ENCODE measurements at regions not wholly inside any gene's neighbourhood (a gene's known extent, or its start where the extent isn't known, plus 50 kb on each side); places are given as distances from the start of the nearest gene placed in this dataset.

DNA sequence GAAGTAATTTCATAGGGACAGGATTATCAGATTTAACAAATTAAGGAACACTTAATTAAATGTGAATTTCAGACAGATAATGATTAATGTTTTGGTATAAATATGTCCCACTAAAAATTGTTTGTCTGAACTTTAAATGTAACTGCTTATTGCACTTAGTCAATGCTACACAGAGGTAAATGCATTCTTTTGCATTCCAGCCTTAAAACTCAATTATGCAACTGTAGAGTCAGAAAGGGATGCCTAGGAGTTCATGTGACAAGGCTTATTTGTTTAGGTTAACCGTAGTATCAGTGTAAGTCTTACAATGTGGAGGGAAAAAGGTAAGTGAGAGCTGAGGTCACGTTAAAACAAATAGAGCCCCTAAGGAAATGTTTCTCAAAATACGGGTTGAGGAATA, 347.2 kb upstream of the ARGLU1 start:
- no peak for DNase-seq

- DNase-seq: no peak
Observed at GRCh38 chr13:106911627-106912026, 343.7 kb upstream of the ARGLU1 start.

DNA sequence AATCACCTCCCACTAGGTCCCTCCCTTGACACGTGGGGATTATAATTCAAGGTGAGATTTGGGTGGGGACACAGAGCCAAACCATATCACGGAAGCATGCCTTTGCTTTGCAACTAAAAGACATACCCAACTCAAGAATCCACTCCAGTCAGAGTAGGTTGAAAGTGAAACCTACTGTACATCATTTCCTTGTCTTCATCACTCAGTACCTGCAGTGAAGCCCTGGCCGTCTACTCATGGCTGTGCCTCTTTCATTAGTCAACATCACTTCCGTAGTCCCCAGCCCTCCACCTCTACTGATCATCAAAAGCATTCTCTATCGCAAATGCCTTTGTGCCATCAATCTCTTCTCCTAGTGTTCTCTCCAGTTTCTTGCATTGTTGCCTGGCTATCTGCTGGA, 343.1 kb upstream of the ARGLU1 start:
- DNase-seq: no peak

- DNase-seq: no peak
Observed at GRCh38 chr13:106906426-106906996, 338.6 kb upstream of the ARGLU1 start.

GRCh38 chr13:106905380-106906162, 337.6 kb upstream of the ARGLU1 start:
- DNase-seq: no peak

DNA sequence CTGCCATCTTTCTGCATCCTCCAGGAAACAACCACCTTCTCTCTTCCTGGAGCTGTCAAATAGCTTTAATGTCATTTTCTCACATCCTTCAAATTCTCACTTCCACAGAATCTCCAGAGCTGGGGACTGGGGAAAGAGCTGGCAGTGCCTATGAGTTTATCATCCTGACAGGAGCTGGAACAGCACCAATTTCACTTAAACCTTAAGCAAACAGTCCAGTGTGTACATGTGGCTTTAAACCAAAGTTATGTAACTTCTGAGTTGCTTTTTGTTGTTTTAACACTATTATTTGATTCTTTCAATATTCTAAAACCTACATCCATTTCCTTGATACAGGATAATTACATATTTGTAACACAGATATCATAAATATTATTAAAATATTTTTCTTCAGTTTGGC, 331.5 kb upstream of the ARGLU1 start:
- DNase-seq: no peak

GRCh38 chr13:106898231-106898630, 330.3 kb upstream of the ARGLU1 start:
- DNase-seq: no peak

- DNase-seq: no peak
Observed at GRCh38 chr13:106888148-106888547, 320.2 kb upstream of the ARGLU1 start.

DNA sequence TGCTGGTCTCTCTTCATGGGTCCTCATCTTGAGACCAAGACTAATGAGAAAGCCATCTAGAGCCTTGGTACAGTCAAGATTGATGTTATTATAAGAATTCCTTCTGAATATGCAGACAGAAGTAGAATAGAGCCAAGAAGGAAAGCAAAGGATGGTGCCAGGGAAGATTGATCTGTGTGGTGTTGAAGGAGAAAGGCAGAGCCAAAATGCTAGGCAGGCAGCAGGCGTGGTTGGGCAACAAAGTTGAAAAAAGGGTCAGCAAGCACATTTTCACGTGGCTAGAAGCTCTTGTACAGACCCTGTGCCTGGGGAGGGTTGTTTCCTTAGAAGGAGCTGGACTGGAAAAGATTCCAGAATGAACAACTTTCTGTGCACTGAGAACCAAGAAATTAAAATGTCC, 319.7 kb upstream of the ARGLU1 start:
- DNase-seq: no peak

- DNase-seq: no peak
Observed at GRCh38 chr13:106883976-106884375, 316.0 kb upstream of the ARGLU1 start.

DNA sequence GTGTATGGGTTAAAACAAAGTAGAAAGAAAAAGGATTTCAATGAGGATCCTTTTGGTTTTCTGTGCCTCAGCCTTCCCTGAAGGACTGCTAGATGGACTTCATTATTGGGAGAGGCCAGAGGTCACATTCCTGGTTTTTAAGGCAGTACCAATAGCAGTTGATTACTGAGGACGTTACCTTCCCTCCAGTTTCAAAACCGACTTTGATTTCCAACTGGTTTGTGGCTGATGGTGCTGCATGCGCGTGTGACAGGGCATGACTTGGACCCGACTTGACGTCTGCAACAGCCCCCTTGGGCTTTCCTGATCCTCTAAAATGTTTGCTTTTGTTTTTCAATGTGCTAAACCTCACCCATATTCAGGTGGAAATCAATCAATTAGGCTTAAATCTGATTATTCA, 314.3 kb upstream of the ARGLU1 start:
- DNase-seq: no peak

DNA sequence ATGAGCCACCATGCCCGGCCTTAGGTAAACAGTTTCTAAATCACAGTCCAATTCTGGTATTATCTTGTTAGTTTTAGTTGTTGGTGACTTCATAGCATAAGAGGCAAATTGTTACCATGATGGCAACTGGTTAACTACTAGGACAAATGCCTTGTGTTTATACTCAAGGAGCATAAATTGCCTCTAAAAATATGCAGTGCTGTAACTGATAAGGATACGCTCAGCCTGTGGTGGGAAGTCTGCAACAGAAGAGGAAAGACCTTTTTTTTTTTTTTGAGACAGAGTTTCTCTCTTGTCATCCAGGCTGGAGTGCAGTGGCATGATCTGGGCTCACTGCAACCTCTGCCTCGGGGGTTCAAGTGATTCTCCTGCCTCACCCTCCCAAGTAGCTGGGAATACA, 311.9 kb upstream of the ARGLU1 start:
- no peak for DNase-seq

DNA sequence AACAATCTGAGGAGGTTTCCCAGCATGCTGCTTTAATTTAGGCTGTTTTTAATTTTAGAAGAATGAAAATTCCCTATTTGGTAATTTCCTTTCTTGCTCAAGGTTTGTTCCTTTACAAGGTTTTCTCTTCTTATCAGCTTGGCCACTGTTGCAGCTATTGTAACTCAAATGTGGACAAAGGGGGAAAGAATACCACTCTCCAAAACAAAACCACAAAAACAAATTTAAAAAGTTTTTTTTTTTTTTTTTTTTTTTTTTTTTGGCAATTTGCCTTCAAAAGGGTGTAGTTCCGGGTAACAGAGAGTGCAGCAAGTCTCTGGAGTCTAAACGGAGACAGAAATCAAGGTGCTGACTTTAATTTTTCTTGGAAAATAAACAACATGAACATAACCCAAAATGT, 306.4 kb upstream of the ARGLU1 start:
- no peak for DNase-seq

DNA sequence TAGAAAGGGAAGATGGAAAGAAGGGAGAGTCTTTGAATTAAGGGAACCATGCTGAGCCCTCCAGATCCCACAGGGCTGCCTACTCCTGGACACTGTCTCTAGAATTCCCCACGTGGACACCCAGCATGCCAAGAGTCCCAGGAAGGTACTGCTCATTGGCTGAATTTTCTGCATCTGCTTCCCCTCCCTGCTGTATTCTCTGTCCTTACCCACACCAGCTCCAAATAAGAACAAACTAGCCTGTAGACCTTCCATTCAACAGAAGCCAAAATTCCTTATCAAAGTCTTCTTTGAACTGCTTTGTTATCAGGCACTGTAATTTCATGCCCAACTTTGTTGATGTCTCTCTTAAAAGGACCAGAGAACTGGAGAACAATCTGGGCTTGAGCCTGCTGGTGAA, 305.9 kb upstream of the ARGLU1 start:
- no peak for DNase-seq

DNA sequence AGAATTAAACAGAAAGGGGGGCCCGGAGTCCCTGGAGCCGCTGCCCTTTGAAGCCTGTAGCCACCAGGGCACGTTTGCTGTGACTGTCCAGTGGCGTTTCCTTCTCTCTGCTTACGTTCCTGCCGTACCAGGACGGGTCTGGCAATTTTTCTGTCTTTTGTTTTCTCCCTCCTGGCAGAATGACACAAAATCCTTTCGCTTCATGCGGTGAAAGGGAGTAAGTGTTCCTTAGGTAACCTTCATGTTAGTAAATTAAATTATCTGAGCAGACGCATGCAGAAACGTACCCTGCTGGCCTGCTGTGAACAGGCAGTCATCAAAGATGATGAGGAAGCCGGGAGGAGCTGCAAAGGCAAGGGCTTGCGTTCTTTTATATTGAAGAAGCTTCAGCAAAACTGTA, 299.3 kb upstream of the ARGLU1 start:
- DNase-seq: no peak

DNA sequence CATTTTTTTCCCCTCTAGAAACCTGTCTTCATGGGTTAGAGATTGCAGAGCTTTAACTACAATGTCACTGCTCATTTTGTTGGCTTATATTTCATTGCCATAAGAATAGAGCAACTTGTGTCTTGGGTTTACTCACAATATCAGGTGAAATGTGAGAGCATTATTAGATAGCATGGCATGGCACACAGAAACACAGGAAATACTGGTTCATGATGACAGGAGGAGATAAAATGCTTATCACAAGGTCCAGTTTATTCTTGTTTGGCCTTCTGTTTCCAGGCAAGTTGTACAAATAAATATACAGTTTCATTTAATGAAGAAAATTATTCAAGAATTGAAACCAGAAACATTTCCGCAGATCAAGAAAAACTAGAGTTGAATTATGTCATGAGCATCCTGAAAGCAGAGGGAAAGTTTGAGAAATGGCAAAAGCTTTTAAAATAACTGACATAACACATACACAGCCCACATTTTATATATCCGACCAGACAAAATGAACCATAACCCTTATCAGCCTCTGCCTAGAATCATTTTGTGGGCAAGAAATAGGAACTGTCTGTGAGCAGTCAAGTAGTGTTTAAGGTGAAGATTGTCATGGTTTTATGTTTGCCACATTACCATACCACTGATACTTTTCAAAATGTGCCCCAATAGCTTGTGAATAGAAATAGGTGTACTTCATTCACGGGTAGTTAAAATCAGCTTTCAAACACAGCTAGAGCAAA, 297.9 kb upstream of the ARGLU1 start:
- no peak for DNase-seq

GRCh38 chr13:106859533-106859904, 291.6 kb upstream of the ARGLU1 start:
- no peak for DNase-seq

DNA sequence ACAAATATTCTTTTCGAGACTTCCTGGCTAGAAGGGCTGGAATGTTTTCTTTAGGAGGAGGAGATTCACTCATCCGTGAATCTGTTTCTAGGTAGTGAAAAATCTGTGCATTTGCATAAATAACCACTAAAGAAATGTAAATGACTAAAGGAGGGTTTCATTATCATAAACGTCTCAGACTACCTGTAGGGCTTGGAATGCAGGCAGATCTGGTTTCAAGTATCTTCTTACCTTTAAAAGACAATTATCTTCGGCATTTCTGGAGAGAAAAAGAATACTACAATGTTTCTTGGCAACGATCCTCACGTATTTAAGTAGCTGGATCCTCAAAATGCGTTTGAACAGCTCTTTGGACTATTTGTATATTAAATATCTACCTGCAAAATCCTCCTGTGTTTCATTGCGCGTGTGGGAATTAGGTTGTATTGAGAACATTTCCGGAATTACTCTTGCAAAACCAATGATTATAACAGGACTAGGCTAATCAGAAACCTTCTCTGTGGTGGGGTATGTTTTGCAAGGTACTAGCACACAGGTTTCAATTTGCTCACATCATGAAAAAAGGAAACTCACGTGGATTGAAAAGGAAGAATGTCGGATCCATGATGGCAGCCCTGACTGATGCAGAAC, 291.1 kb upstream of the ARGLU1 start:
- DNase-seq: no peak

GRCh38 chr13:106852436-106852835, 284.5 kb upstream of the ARGLU1 start:
- no peak for DNase-seq

DNA sequence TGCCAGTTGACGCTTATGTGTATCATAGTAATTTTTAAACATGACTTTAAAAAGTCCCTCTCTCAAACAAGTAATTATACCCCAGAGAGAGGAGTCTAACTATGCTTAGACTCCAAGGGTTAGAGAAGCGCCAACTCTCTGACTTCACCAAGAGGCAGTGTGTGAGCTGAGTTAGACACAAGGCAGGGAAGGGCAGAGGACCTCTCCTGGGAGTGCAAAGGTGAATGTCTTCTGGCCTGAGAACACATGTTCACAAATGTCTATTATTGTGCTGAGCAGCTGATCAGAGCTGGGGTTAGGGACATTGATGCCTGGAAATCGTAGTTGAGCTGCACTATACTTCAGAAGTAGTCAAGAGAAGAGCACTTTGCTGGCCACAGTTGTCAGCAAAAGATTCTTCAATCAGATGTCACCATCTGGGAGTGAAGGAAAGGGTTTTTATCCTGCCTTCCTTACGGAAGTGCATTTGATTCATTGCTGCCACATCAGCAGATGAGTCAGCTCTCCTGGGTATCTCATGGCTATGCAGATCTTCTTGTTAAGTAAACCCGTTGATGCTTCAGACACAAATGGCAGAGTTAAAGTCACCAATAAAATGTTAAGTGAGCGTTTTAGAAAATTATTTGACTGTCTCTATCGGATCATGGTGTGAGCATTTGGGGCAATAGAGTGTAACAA, 283.2 kb upstream of the ARGLU1 start:
- no peak for DNase-seq

- no peak for DNase-seq
Observed at GRCh38 chr13:106846571-106847448, 278.9 kb upstream of the ARGLU1 start.

DNA sequence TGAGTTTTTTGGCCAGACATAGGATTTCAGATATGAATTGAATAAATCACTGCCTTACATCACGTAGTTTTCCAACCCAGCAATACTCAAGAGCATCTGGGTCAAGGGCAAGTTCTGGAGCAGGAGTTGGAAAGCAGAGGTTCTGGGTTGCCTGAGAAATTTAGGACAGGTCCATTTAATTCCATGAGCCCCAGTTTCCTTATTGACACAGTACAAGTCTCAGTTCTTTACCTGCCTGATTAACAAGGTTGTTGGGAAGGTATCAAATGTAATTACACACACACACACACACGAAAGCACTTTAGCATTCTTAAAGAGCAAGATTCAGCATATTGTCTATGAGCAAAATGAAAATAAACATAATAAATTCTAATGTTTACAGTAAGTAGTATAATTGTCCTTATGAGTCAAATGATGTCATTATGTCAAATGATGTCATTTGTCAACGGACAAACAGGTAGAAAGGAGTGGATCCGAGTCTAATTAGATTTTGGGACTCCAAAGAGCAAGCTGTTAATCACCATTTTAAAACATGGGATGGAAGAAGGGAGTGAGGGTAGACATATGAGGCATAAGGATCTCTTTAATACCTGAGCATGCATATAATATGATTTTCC, 268.4 kb upstream of the ARGLU1 start:
- no peak for DNase-seq

All from DMS79 treated with DMSO at 0.1 percent for 48 hours (cell line).